ENCODE measurements at regions not wholly inside any gene's neighbourhood (a gene's known extent, or its start where the extent isn't known, plus 50 kb on each side); places are given as distances from the start of the nearest gene placed in this dataset.
"Not testable (repeated sequence)": the region's sequence is repeated elsewhere in the genome, so short reads cannot be mapped to it uniquely, and the experiment has no call there.

GRCh38 chr18:22063102-22063501 lies 106.3 kb upstream of the GATA6 start:
- in situ Hi-C loops (cut with HindIII; ENCODE audit: low sequenced_read_pairs) = no loop called here
- H3K4me3 ChIP-seq (ENCODE audit: low read depth, low read length) = no peak overlapping the region
- DNase-seq (ENCODE audit: low read depth) = no peak
- TF ChIP-seq CTCF (IDR thresholded peaks at IDR 0.05; ENCODE audit: low read depth, low read length, missing control alignments) = no peak

GRCh38 chr18:22063672-22064071 lies 105.7 kb upstream of the GATA6 start:
- no peak for DNase-seq (ENCODE audit: low read depth)
- no peak for TF ChIP-seq CTCF (IDR thresholded peaks at IDR 0.05; ENCODE audit: low read depth, low read length, missing control alignments)
- in situ Hi-C loops (cut with HindIII; ENCODE audit: low sequenced_read_pairs) = no loop called here
- no peak overlapping the region for H3K4me3 ChIP-seq (ENCODE audit: low read depth, low read length)

GRCh38 chr18:22064581-22064980 lies 104.8 kb upstream of the GATA6 start:
- in situ Hi-C loops (cut with HindIII; ENCODE audit: low sequenced_read_pairs) = no loop called here
- no peak for DNase-seq (ENCODE audit: low read depth)

GRCh38 chr18:22065311-22065710 lies 104.1 kb upstream of the GATA6 start:
- TF ChIP-seq CTCF (IDR thresholded peaks at IDR 0.05; ENCODE audit: low read depth, low read length, missing control alignments) = no peak
- no peak overlapping the region for H3K4me3 ChIP-seq (ENCODE audit: low read depth, low read length)
- no peak for DNase-seq (ENCODE audit: low read depth)
- in situ Hi-C loops (cut with HindIII; ENCODE audit: low sequenced_read_pairs) = no loop called here

More at GRCh38 chr18:22064581-22064980, 104.8 kb upstream of the GATA6 start:
- TF ChIP-seq CTCF (IDR thresholded peaks at IDR 0.05; ENCODE audit: low read depth, low read length, missing control alignments) = no peak
- no peak overlapping the region for H3K4me3 ChIP-seq (ENCODE audit: low read depth, low read length)

GRCh38 chr18:22066083-22066485 lies 103.3 kb upstream of the GATA6 start:
- in situ Hi-C loops (cut with HindIII; ENCODE audit: low sequenced_read_pairs) = no loop called here
- H3K4me3 ChIP-seq (ENCODE audit: low read depth, low read length) = no peak overlapping the region
- no peak for TF ChIP-seq CTCF (IDR thresholded peaks at IDR 0.05; ENCODE audit: low read depth, low read length, missing control alignments)
- no peak for DNase-seq (ENCODE audit: low read depth)

- in situ Hi-C loops (cut with HindIII; ENCODE audit: low sequenced_read_pairs) = no loop called here
- DNase-seq (ENCODE audit: low read depth) = no peak
- no peak overlapping the region for H3K4me3 ChIP-seq (ENCODE audit: low read depth, low read length)
- TF ChIP-seq CTCF (IDR thresholded peaks at IDR 0.05; ENCODE audit: low read depth, low read length, missing control alignments) = no peak
Observed at GRCh38 chr18:22067109-22067508, 102.3 kb upstream of the GATA6 start.

GRCh38 chr18:22067682-22068081 lies 101.7 kb upstream of the GATA6 start:
- in situ Hi-C loops (cut with HindIII; ENCODE audit: low sequenced_read_pairs) = no loop called here
- TF ChIP-seq CTCF (IDR thresholded peaks at IDR 0.05; ENCODE audit: low read depth, low read length, missing control alignments) = no peak
- no peak for DNase-seq (ENCODE audit: low read depth)
- no peak overlapping the region for H3K4me3 ChIP-seq (ENCODE audit: low read depth, low read length)

- H3K4me3 ChIP-seq (ENCODE audit: low read depth, low read length); in situ Hi-C loops (cut with HindIII; ENCODE audit: low sequenced_read_pairs); DNase-seq (ENCODE audit: low read depth): not testable (repeated sequence)
Observed at GRCh38 chr18:22068784-22069183, 100.6 kb upstream of the GATA6 start.

Measured in astrocyte of the cerebellum (primary cell).